Gastroesophageal sphincter (tissue), 3 donors: ENCODE measurements at regions not wholly inside any gene's neighbourhood (a gene's known extent, or its start where the extent isn't known, plus 50 kb on each side); places are given as distances from the start of the nearest gene placed in this dataset.

Source experiments
- CTCF ChIP-seq, 4 experiments: fragments of 200-600 bp in 2 of 4; fragments of 450-650 bp in 2 of 4; sonication (generic) in 1 of 4; IDR thresholded peaks; one replicate each; pipeline ENCODE4 v1.5.1; 2017 to 2019; ENCODE audit warnings: antibody characterized with exemption in 4 of 4, mild to moderate bottlenecking in 2 of 4, moderate library complexity in 2 of 4
- POLR2A ChIP-seq, 2 donors: fragments of 450-650 bp; IDR thresholded peaks; one replicate each; pipeline ENCODE4 v1.6.1; 2017; ENCODE audit warnings: antibody characterized with exemption in 2 of 2, mild to moderate bottlenecking in 2 of 2, moderate library complexity in 1 of 2
- POLR2AphosphoS5 ChIP-seq: sonication (generic); formaldehyde crosslinking; IDR thresholded peaks from one replicate; pipeline ENCODE4 v1.6.1; 2017; ENCODE audit warnings: antibody characterized with exemption

- no peak for TF ChIP-seq POLR2A (IDR thresholded peaks at IDR 0.05)
- TF ChIP-seq CTCF (IDR thresholded peaks at IDR 0.05): no peak
- no peak for TF ChIP-seq POLR2AphosphoS5
Measured at GRCh38 chr5:173481821-173482220, 134.6 kb downstream of the BOD1 start.
